Renal pelvis (tissue), 1 donor: ENCODE measurements at regions not wholly inside any gene's neighbourhood (a gene's known extent, or its start where the extent isn't known, plus 50 kb on each side); places are given as distances from the start of the nearest gene placed in this dataset.

ENCODE experiments used
- DNase-seq: peaks from one replicate; pipeline ENCODE4 v3.0.0-alpha.2; 2013

- no peak for DNase-seq
These were observed 598.9 kb downstream of the SPOCK3 start for GRCh38 chr4:166635367-166635766.

DNA sequence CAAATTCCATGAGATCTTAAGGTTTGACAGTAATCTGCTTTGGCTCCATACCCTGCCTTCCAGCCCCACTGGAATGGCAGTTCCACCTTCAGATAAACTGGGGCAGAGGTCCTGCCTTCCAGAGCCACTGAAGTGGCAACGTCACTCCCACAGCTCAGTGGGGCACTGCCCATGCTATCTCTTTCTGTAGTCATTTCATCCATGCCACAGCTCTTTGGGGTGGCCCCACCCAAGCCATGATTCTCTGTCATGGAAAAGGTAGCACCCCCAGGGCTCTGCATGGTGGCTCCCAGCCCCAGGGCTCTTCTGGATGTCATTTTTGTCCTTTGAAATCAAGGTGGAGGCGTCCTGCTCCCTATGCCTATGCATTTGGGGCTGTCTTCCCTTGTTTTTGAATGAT is 596.5 kb downstream of the SPOCK3 start:
- DNase-seq, result no peak

DNA sequence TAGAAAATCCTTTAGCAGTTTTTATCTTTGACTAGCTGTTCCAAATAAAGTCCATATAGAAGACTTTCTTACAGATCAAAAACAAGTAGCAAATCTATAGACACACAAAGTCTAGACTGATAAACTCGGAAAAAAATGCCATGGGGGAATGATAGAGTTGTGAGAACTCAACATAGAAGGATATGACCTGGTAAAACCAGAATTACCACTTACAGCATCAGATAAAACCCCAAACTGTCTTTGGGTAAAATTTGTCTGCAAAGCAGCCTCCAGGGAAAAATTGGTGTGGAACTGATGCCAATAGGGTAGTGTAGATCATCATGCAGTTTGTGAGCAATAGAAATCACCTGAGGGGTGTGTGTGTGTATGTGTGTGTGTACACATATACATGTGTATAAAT is 579.1 kb downstream of the SPOCK3 start:
- DNase-seq, result no peak

GRCh38 chr4:166655705-166656104 is 578.6 kb downstream of the SPOCK3 start:
- no peak for DNase-seq

DNA sequence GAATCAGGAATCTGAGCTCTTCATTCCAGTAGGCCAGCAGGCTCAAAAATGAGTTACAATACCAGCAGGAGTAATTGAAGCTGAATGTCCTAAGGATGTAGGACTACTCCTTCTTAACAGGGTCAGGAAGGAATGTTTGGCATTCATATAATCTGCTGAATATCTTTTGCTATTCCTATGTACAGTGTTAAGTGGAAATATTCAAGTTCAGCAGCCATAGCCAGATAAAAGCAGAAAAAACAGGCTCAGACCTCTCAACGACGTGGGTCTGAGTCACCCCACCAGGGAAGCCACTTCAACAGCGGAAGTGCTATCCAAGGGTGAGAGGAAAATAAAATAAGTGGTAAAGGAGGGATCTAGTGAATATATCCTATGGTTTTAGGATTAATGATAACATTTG is 577.0 kb downstream of the SPOCK3 start:
- DNase-seq, result no peak

- no peak for DNase-seq
These were observed 575.7 kb downstream of the SPOCK3 start for GRCh38 chr4:166658585-166658984.

- DNase-seq, result no peak
These were observed 571.9 kb downstream of the SPOCK3 start for GRCh38 chr4:166662266-166662843.

DNA sequence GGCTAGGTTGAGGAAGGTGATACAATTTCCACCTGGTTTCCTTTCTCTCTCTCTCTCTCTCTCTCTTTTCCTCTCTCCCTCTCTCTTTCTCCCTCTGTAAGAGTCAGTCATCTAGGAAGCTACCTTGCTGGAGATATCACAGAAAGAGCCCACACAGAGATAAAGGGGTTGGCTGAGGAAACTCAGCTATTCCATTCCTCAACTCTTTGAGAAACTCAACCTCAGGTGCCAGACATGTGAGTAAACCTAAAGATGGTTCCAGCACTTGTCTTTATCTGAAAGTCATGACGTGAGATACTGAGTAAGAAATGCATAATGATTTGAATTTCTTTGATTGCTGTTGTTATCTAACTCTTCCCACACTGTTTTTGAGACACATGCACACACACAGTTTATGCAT is 564.0 kb downstream of the SPOCK3 start:
- no peak for DNase-seq

- no peak for DNase-seq
These were observed 560.4 kb downstream of the SPOCK3 start for GRCh38 chr4:166673911-166674310.

DNA sequence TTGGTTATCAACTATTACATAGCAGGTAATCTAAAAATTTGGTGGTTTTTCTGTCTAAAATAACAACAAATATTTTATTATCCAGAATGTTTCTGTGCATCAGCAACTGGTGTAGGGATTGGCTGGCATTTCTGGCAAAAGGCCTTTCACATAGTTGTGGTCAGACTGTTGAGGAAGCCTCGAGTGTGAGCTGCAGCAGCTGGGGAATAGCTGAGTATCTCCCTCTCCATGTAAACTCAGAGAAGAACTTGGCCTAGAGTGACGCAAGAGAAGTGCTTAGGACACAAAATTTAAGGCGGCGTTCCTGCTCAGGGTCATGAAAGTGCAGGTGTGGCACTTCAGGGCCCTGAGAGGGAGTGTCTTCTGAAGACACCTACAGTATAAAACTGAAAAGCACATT is 558.9 kb downstream of the SPOCK3 start:
- DNase-seq, result no peak

DNA sequence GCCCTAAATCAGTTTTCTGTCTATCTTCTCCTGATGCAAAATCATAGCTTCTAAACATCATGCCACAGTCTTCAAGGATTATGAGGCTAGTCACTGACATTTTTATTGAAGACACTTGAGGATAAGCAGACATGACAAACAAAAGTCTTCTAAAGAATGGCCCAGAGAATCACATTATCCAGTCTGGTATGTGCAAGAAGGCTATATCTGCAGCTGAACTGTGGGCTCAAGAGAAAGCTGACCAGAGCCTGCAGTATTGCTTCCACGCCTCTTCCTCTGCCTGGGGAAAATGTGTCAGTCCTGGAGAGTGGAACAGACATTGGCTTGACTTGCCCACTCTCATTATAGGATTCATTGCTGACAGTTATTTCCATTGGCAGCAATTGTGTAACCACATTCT is 553.5 kb downstream of the SPOCK3 start:
- DNase-seq, result no peak

- no peak for DNase-seq
These were observed 552.1 kb downstream of the SPOCK3 start for GRCh38 chr4:166682200-166682599.
